HG03432 (cell line): ENCODE measurements at regions not wholly inside any gene's neighbourhood (a gene's known extent, or its start where the extent isn't known, plus 50 kb on each side); places are given as distances from the start of the nearest gene placed in this dataset.

Experiments
- ATAC-seq: cut with Tn5 transposase; IDR thresholded peaks from one replicate; pipeline ENCODE4 v1.9.1; 2021; ENCODE audit warnings: mild to moderate bottlenecking, moderate library complexity; ENCODE audit not compliant: unreplicated experiment

DNA sequence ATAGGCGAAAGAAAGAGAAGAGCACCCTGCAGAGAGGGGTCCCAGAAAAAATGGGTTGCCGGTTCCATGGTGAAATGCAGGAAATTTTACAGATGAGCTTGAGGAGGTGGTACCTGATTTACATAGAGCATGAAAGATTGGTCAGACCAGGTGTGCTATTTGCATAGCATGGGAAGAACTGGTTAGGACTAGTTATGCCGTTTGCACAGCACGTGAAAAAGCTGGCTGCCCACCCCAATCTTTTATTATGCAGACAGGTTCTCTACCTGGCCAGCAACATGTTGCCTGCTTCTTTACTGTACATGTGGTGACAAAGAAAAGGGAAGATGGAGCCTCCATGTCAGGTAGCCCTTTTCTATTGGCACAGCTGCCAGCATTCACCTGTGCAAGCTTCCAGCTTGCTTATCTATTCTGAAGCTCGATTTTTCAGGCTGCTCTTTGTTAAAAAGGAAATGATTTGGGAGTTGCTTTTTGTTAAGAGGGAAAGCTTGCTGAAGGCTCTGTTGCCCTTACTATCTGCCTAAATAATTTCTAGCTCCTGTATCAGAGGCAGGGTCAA lies 62.9 kb upstream of the ELK3 start:
- ATAC-seq, result no peak

DNA sequence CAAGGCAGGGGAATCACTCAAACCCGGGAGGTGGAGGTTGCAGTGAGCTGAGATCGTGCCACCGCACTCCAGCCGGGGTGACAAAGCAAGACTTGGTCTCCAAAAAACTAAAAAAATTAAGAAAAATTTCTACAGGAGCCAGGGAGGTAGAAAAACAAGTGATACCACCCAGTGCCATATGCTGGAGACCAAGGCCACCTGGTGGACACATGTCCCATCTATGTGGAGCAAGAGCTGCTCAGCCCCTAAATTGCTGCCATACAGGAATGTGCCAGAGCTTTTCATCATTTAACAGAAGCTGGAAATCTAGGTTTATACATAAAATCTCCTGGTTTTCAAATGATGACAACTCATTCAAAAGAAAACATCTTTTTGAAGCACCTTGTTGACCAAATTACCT lies 61.4 kb upstream of the ELK3 start:
- ATAC-seq, result no peak

DNA sequence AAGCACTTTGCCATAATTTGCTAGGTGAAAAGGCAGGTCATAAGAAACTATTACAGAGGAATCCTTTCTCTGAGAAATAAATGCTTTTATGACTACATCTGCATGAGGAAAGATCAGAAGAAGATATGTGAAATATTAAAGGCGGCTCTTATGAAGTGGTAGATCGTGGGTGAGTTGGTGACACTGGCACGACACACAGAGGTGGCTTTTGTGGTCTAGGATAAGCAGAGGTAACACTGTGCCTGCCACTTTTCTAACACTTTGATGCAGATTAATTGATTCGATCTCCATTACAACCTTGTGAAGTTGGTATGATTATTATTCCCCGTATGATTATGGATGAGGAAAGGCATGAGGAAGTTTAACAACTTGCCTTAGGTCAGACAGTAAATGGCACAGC lies 60.0 kb upstream of the ELK3 start:
- no peak for ATAC-seq

DNA sequence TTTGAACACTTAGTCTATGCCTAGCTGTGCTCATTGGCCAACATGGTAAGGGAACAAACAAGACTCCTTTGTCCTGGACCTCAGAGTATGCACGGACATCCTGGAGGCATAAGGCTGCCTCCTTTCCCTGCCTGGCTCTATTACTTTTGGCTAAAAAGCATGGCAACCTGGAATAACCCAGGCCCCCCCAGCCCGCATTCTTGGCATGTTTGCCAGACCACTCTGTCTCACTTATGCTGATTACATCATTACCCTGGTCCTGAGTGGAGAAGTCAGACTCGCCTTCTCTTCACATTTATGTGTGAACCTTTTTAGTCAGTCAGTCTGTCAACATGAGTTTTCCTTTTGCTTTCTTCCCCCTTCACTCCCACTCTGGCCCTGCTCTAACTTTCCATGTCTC lies 58.0 kb upstream of the ELK3 start:
- ATAC-seq, result no peak

DNA sequence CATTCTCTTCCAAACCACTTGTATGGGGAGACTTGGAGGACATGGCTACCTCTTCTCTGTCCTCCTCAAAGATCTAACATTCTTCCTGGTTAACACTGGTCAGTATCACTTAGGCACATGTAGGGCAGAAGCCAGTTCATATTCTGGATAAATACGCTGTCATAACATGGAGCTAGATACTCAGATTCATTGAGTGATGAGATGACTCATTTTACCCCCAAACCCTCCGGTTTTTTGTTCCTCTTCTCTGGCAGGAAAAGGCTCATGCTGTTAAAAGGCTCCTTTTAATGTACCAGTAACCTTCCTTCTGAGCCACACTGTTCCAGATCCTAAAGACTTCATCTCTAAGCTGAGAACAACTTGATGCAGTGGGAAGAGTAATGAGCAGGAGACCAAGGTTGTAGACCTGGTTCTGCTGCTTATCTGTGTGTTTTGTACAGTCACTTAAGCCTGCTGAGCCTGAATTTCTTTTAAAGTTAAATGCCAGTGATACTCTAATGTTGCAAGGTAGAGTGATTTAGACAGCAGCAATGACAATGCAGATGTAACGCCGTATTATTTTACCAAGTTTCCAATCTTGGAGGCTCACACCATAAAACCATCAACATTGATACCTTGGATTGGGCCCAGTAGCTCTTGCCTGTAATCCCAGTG lies 57.3 kb upstream of the ELK3 start:
- ATAC-seq, result no peak

DNA sequence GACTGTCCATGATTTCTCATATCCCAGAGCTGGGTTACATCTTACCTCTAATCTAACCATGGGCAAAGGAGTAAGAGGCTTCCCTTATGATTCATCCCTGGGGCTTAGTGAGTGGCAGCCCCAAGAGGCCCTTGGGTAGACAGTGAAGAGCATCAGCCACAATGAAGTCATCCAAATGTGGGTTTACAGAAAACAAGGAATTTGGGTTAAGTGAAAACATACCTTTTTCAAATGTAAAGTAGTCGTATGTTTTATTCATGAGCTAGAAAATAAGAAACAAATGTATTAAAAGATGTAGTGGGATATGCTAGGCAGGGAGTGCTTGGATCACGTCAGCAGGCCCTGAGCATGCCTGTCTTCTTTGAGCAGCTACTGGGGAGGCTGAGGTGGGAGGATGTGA lies 54.0 kb upstream of the ELK3 start:
- no peak for ATAC-seq

DNA sequence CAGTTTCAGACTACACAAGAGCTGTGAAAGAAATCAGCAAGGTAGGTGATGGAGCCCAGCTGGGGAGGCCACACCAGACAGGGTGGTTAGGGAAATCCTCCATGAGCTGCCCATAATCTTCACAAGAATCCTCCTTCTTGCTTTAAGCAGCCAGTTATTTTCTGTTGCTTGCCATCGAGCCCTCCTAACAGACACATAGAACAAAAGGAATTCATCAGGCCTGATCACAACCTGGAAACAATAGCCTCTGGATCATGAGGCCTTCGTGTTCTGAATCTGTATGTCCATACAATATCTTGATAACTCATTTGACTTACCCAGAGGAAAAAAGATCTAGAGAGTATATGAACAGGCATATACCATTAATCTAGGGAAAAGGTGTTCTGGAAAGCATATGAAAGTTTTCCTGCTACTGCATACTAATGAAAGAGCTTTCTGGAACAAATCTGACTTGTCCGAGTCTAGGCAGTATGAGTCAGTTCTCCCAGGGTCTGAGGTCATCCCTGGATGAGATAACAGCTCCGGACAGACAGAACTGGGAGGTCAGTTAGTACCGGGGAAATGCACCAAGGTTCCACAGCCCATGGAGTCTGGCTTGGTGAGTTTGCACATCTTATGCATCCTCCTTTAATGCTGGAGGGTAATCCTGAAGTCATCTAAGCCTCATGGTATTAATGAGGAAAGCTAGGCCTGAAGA lies 52.8 kb upstream of the ELK3 start:
- no peak for ATAC-seq

DNA sequence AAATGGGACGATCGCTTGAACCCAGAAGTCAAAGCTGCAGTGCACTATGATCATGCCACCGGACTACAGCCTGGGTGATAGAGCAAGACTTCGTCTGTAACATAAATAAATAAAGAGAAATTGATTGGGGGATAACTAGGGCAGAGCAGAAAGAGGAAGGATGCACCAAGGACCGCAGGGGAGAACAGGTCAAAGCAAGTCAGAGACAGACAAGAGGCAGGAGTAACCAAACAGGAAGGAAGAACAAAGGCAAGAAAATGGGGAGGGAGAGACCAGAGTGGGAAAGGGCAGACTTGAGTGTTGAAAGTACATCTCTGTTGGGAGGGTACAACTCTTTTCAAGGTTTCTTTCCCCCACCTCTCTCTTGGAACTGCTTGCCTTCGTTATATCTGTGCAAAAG lies 50.8 kb upstream of the ELK3 start:
- no peak for ATAC-seq

DNA sequence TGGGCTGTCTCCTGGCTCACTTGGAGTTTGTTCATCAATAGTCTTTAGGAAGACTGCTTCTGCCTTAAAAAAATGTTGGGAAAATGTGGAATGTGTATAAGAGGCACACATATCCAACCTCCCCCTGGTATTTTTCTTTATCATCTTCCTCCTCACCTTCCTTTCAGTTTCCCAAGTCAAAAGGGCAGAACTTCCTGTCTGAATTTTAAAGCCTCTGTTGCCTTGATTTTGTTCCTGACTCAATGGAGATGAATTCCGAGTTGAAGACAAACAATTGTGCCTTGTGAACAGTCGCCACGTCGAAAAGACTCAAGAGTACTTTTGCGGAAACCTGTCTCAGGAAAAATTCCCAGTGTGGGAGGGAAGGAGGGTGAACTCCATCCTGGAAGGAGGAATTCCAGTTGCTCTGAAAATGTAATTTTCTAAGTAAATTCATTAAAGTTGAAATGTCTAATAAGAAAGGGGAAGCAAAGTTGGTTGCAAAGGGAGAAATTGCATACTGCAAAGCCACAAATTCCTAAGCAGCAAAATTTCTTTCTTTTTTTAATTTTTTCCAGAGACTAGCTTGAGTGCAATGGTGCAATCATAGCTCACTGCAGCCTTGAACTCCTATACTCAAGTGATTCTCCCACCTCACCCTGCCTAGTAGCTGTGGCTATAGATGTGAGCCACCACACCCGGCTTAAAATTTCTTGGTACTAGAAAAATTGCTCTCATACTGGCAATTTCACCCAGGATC lies 50.2 kb upstream of the ELK3 start:
- no peak for ATAC-seq
